ENCODE measurements at regions not wholly inside any gene's neighbourhood (a gene's known extent, or its start where the extent isn't known, plus 50 kb on each side); places are given as distances from the start of the nearest gene placed in this dataset.

DNA sequence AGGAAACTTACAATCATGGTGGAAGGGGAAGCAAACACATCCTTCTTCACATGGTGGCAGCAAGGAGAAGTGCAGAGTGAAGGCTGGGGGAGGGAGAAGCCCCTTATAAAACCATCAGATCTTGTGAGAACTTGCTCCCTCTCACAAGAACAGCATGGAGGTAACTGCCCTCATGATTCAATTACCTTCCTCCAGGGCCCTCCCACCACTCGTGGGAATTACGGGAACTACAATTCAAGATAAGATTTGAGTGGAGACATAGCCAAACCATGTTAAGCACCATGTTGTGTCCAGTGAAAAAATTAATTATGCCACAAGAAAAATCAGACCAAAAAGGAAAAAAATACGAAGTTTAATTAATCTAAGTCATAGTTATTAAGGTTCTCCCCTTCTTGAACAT lies 109.5 kb downstream of the CLDN17 start:
- TF ChIP-seq, protein P1, sequence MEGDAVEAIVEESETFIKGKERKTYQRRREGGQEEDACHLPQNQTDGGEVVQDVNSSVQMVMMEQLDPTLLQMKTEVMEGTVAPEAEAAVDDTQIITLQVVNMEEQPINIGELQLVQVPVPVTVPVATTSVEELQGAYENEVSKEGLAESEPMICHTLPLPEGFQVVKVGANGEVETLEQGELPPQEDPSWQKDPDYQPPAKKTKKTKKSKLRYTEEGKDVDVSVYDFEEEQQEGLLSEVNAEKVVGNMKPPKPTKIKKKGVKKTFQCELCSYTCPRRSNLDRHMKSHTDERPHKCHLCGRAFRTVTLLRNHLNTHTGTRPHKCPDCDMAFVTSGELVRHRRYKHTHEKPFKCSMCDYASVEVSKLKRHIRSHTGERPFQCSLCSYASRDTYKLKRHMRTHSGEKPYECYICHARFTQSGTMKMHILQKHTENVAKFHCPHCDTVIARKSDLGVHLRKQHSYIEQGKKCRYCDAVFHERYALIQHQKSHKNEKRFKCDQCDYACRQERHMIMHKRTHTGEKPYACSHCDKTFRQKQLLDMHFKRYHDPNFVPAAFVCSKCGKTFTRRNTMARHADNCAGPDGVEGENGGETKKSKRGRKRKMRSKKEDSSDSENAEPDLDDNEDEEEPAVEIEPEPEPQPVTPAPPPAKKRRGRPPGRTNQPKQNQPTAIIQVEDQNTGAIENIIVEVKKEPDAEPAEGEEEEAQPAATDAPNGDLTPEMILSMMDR (conservative IDR thresholded peaks at IDR 0.05; ENCODE audit: low read depth, low read length): no peak
- no peak overlapping the region for H3K4me2 ChIP-seq
- no peak overlapping the region for H3K4me3 ChIP-seq (IDR thresholded peaks at IDR 0.05; ENCODE audit: insufficient read depth, low read depth, low read length)
- H3K79me2 ChIP-seq (ENCODE audit: insufficient read depth, low read depth): no peaks in the 10 kb centered on the region
- no peaks in the 10 kb centered on the region for H3K27me3 ChIP-seq (ENCODE audit: insufficient read depth, low read depth)
- H3K9ac ChIP-seq: no peak overlapping the region
- H4K20me1 ChIP-seq (ENCODE audit: insufficient read depth): no peaks in the 10 kb centered on the region
- H3K4me1 ChIP-seq (ENCODE audit: low read depth, poor library complexity, severe bottlenecking): no peaks in the 10 kb centered on the region
- H2AFZ ChIP-seq (ENCODE audit: low read depth): no peak overlapping the region
- no peaks in the 10 kb centered on the region for H3K36me3 ChIP-seq (ENCODE audit: insufficient read depth)
- no peak overlapping the region for H3K27ac ChIP-seq

- no peaks in the 10 kb centered on the region for H3K27me3 ChIP-seq (ENCODE audit: insufficient read depth, low read depth)
- no peak overlapping the region for H3K4me2 ChIP-seq
- TF ChIP-seq, protein P1 (conservative IDR thresholded peaks at IDR 0.05; ENCODE audit: low read depth, low read length): no peak
- no peaks in the 10 kb centered on the region for H3K79me2 ChIP-seq (ENCODE audit: insufficient read depth, low read depth)
- H3K36me3 ChIP-seq (ENCODE audit: insufficient read depth): no peaks in the 10 kb centered on the region
- H3K9ac ChIP-seq: no peak overlapping the region
- no peaks in the 10 kb centered on the region for H3K4me1 ChIP-seq (ENCODE audit: low read depth, poor library complexity, severe bottlenecking)
- no peak overlapping the region for H3K27ac ChIP-seq
- H2AFZ ChIP-seq (ENCODE audit: low read depth): no peak overlapping the region
- no peak overlapping the region for H3K4me3 ChIP-seq (IDR thresholded peaks at IDR 0.05; ENCODE audit: insufficient read depth, low read depth, low read length)
- no peaks in the 10 kb centered on the region for H4K20me1 ChIP-seq (ENCODE audit: insufficient read depth)
These were observed 108.8 kb upstream of the GRIK1 start for GRCh38 chr21:30048570-30048969.

DNA sequence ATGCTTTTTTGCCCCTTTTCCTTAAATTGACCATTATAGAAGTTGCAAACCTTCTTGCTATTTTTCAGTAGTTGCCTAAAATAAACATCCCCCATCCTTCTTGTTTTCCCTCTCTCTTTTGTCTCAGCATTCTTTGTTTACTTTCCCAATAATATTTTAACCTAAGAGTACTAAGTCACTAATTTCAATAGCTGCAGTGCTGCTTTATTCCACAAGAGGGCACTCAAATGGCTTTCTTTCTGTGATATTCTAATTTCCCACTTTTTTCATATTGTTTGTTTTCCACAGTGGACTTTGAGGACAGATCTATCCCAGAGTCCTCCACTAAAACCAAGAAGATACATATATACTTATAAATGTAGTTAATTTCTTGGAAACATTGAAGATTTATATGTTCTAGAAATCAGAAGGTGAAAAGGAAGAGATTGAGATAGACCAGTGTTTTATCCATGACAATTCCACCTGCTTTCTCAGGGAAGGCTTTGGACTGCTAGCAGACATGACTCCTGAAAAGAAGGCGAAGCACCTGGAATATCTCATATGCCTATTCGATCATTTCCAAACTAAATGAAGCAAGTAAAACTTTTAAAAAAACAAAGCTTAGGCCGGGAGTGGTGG lies 104.8 kb upstream of the GRIK1 start:
- H3K27me3 ChIP-seq (ENCODE audit: insufficient read depth, low read depth): no peaks in the 10 kb centered on the region
- no peak overlapping the region for H3K9ac ChIP-seq
- no peak overlapping the region for H3K4me2 ChIP-seq

GRCh38 chr21:30042443-30042842 lies 102.6 kb upstream of the GRIK1 start:
- TF ChIP-seq, protein P1 (conservative IDR thresholded peaks at IDR 0.05; ENCODE audit: low read depth, low read length): no peak
- H3K9ac ChIP-seq: no peak overlapping the region
- no peak overlapping the region for H3K4me3 ChIP-seq (IDR thresholded peaks at IDR 0.05; ENCODE audit: insufficient read depth, low read depth, low read length)
- H3K4me2 ChIP-seq: no peak overlapping the region
- H3K27me3 ChIP-seq (ENCODE audit: insufficient read depth, low read depth): no peaks in the 10 kb centered on the region
- H2AFZ ChIP-seq (ENCODE audit: low read depth): no peak overlapping the region
- H3K27ac ChIP-seq: no peak overlapping the region
- no peaks in the 10 kb centered on the region for H3K4me1 ChIP-seq (ENCODE audit: low read depth, poor library complexity, severe bottlenecking)
- H3K36me3 ChIP-seq (ENCODE audit: insufficient read depth): no peaks in the 10 kb centered on the region
- H4K20me1 ChIP-seq (ENCODE audit: insufficient read depth): no peaks in the 10 kb centered on the region
- H3K79me2 ChIP-seq (ENCODE audit: insufficient read depth, low read depth): no peaks in the 10 kb centered on the region

More for the DNA sequence above, 104.8 kb upstream of the GRIK1 start:
- H3K4me1 ChIP-seq (ENCODE audit: low read depth, poor library complexity, severe bottlenecking): no peaks in the 10 kb centered on the region
- H3K36me3 ChIP-seq (ENCODE audit: insufficient read depth): no peaks in the 10 kb centered on the region
- no peaks in the 10 kb centered on the region for H4K20me1 ChIP-seq (ENCODE audit: insufficient read depth)
- no peak overlapping the region for H2AFZ ChIP-seq (ENCODE audit: low read depth)
- H3K27ac ChIP-seq: no peak overlapping the region
- TF ChIP-seq, protein P1 (conservative IDR thresholded peaks at IDR 0.05; ENCODE audit: low read depth, low read length): peak; percentile 95
- no peaks in the 10 kb centered on the region for H3K79me2 ChIP-seq (ENCODE audit: insufficient read depth, low read depth)
- no peak overlapping the region for H3K4me3 ChIP-seq (IDR thresholded peaks at IDR 0.05; ENCODE audit: insufficient read depth, low read depth, low read length)

Data from KMS-11 (cell line).